Panc1 (cell line): ENCODE measurements at regions not wholly inside any gene's neighbourhood (a gene's known extent, or its start where the extent isn't known, plus 50 kb on each side); places are given as distances from the start of the nearest gene placed in this dataset.

ENCODE experiments used
- POLR2AphosphoS5 ChIP-seq: IDR thresholded peaks from 2 replicates; pipeline ENCODE4 v1.6.1; 2012; ENCODE audit warnings: mild to moderate bottlenecking, low read depth, low read length, moderate library complexity
- TCF7L2 ChIP-seq: IDR thresholded peaks from 2 replicates; pipeline ENCODE4 v1.6.1; 2011; ENCODE audit warnings: mild to moderate bottlenecking, low read depth, low read length, inconsistent platforms
- TF ChIP-seq, protein P1 (sequence below): fragments of 450-650 bp; IDR thresholded peaks from 2 replicates; pipeline ENCODE4 v1.5.1; 2017; ENCODE audit warnings: mild to moderate bottlenecking

DNA sequence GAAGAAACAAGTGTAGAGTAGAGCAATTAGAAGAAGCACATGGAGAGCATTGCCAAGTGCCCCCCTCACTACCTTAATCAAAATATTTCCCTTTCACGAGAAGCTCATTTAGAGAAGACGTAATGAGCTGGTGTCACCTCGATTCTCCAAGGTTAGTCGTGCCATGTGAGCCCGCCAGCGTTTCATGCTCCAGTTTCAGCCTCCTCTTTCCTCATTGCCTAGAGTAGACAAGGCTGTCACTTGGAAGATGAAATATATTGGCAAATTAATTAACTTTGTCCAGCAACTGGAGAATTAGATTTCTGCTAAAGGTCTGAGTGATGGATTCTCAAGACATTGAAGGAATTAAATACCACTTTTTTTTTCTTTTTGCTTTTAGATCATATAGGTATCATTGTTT is 399.6 kb downstream of the TUSC7 start:
- TF ChIP-seq POLR2AphosphoS5 (no peak), TCF7L2 (no peak)
- TF ChIP-seq, protein P1, sequence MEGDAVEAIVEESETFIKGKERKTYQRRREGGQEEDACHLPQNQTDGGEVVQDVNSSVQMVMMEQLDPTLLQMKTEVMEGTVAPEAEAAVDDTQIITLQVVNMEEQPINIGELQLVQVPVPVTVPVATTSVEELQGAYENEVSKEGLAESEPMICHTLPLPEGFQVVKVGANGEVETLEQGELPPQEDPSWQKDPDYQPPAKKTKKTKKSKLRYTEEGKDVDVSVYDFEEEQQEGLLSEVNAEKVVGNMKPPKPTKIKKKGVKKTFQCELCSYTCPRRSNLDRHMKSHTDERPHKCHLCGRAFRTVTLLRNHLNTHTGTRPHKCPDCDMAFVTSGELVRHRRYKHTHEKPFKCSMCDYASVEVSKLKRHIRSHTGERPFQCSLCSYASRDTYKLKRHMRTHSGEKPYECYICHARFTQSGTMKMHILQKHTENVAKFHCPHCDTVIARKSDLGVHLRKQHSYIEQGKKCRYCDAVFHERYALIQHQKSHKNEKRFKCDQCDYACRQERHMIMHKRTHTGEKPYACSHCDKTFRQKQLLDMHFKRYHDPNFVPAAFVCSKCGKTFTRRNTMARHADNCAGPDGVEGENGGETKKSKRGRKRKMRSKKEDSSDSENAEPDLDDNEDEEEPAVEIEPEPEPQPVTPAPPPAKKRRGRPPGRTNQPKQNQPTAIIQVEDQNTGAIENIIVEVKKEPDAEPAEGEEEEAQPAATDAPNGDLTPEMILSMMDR, result no peak
